Neural cell (in vitro differentiated cells): ENCODE measurements at regions not wholly inside any gene's neighbourhood (a gene's known extent, or its start where the extent isn't known, plus 50 kb on each side); places are given as distances from the start of the nearest gene placed in this dataset.

Experiments
- CTCF ChIP-seq: fragments of 450-650 bp; IDR thresholded peaks from 2 replicates; pipeline ENCODE4 v1.5.1; 2014; ENCODE audit warnings: antibody characterized with exemption, mild to moderate bottlenecking, moderate library complexity; ENCODE audit not compliant: poor library complexity, severe bottlenecking
- EP300 ChIP-seq: fragments of 450-650 bp; conservative IDR thresholded peaks from 2 replicates; pipeline ENCODE4 v1.6.1; 2014; ENCODE audit warnings: antibody characterized with exemption, mild to moderate bottlenecking, moderate library complexity; ENCODE audit not compliant: poor library complexity, severe bottlenecking
- EZH2 ChIP-seq: fragments of 200-600, 300-800 bp; shearing (Covaris generic), sonication (generic); IDR thresholded peaks from 2 replicates; pipeline ENCODE4 v1.6.1; 2014; ENCODE audit warnings: antibody characterized with exemption, low read length, borderline replicate concordance, mild to moderate bottlenecking; ENCODE audit not compliant: insufficient read depth, poor library complexity, severe bottlenecking
- MXI1 ChIP-seq: fragments of 450-650 bp; conservative IDR thresholded peaks from 2 replicates; pipeline ENCODE4 v1.6.1; 2014; ENCODE audit warnings: antibody characterized with exemption, mild to moderate bottlenecking; ENCODE audit not compliant: poor library complexity, severe bottlenecking
- POLR2AphosphoS5 ChIP-seq: IDR thresholded peaks from 2 replicates; pipeline ENCODE4 v1.6.1; 2012
- RAD21 ChIP-seq: fragments of 450-650 bp; conservative IDR thresholded peaks from 2 replicates; pipeline ENCODE4 v1.6.1; 2014; ENCODE audit warnings: antibody characterized with exemption, mild to moderate bottlenecking, moderate library complexity
- REST ChIP-seq: IDR thresholded peaks from 2 replicates; pipeline ENCODE4 v1.6.1; 2012; ENCODE audit warnings: borderline replicate concordance
- SMC3 ChIP-seq: fragments of 450-650 bp; conservative IDR thresholded peaks from 2 replicates; pipeline ENCODE4 v1.6.1; 2014; ENCODE audit warnings: antibody characterized with exemption, mild to moderate bottlenecking, moderate library complexity; ENCODE audit not compliant: poor library complexity
- TAF1 ChIP-seq: IDR thresholded peaks from 2 replicates; pipeline ENCODE4 v1.6.1; 2012; ENCODE audit warnings: low read depth

GRCh38 chr4:160296476-160296875, 1193.6 kb downstream of the RAPGEF2 start:
- TF ChIP-seq CTCF = no peak
- no peak for TF ChIP-seq REST
- no peak for TF ChIP-seq EZH2
- no peak for TF ChIP-seq TAF1
- TF ChIP-seq RAD21 = no peak
- TF ChIP-seq EP300 = no peak
- TF ChIP-seq POLR2AphosphoS5 = no peak
- TF ChIP-seq SMC3 = no peak
- no peak for TF ChIP-seq MXI1
